ENCODE measurements at regions not wholly inside any gene's neighbourhood (a gene's known extent, or its start where the extent isn't known, plus 50 kb on each side); places are given as distances from the start of the nearest gene placed in this dataset.

DNA sequence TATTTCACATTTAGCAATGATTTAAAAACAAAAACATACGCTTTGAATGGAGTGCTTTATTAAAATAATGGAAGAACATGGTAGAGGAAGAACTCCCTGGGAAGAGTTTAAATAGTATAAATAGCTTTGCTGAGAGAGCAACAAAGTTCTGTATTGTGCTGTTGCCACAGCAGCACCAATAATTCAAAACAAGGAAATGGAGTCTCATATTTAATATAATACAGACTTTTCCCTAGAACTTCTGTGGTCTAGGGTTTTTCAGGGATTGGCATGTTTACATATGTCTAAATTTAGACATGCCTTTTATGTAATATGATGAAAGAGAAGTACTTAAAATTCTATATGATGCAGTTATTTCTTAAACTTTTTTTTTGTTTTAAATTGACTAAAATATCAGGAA lies 217.2 kb upstream of the HDAC9 start:
- TF ChIP-seq, protein P1, sequence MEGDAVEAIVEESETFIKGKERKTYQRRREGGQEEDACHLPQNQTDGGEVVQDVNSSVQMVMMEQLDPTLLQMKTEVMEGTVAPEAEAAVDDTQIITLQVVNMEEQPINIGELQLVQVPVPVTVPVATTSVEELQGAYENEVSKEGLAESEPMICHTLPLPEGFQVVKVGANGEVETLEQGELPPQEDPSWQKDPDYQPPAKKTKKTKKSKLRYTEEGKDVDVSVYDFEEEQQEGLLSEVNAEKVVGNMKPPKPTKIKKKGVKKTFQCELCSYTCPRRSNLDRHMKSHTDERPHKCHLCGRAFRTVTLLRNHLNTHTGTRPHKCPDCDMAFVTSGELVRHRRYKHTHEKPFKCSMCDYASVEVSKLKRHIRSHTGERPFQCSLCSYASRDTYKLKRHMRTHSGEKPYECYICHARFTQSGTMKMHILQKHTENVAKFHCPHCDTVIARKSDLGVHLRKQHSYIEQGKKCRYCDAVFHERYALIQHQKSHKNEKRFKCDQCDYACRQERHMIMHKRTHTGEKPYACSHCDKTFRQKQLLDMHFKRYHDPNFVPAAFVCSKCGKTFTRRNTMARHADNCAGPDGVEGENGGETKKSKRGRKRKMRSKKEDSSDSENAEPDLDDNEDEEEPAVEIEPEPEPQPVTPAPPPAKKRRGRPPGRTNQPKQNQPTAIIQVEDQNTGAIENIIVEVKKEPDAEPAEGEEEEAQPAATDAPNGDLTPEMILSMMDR (conservative IDR thresholded peaks at IDR 0.05; ENCODE audit: low read depth in 2 of 2) = no peak
- TF ChIP-seq EZH2phosphoT487 (IDR thresholded peaks at IDR 0.05; ENCODE audit: unreplicated experiment) = no peak
- no peak for TF ChIP-seq CREB1 (CRISPR knock-in tag; IDR thresholded peaks at IDR 0.05; ENCODE audit: low read depth)
- no peak for TF ChIP-seq EZH2 (IDR thresholded peaks at IDR 0.05; ENCODE audit: low read depth, unreplicated experiment)
- no peak for TF ChIP-seq JUNB (IDR thresholded peaks at IDR 0.05; ENCODE audit: unreplicated experiment)
- TF ChIP-seq, protein P2, sequence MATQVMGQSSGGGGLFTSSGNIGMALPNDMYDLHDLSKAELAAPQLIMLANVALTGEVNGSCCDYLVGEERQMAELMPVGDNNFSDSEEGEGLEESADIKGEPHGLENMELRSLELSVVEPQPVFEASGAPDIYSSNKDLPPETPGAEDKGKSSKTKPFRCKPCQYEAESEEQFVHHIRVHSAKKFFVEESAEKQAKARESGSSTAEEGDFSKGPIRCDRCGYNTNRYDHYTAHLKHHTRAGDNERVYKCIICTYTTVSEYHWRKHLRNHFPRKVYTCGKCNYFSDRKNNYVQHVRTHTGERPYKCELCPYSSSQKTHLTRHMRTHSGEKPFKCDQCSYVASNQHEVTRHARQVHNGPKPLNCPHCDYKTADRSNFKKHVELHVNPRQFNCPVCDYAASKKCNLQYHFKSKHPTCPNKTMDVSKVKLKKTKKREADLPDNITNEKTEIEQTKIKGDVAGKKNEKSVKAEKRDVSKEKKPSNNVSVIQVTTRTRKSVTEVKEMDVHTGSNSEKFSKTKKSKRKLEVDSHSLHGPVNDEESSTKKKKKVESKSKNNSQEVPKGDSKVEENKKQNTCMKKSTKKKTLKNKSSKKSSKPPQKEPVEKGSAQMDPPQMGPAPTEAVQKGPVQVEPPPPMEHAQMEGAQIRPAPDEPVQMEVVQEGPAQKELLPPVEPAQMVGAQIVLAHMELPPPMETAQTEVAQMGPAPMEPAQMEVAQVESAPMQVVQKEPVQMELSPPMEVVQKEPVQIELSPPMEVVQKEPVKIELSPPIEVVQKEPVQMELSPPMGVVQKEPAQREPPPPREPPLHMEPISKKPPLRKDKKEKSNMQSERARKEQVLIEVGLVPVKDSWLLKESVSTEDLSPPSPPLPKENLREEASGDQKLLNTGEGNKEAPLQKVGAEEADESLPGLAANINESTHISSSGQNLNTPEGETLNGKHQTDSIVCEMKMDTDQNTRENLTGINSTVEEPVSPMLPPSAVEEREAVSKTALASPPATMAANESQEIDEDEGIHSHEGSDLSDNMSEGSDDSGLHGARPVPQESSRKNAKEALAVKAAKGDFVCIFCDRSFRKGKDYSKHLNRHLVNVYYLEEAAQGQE (IDR thresholded peaks at IDR 0.05; ENCODE audit: unreplicated experiment) = no peak
- no peak for TF ChIP-seq POLR2AphosphoS5 (IDR thresholded peaks at IDR 0.05; ENCODE audit: low read depth)
- TF ChIP-seq STAT1 (IDR thresholded peaks at IDR 0.05; ENCODE audit: unreplicated experiment) = no peak
- TF ChIP-seq, protein P3, sequence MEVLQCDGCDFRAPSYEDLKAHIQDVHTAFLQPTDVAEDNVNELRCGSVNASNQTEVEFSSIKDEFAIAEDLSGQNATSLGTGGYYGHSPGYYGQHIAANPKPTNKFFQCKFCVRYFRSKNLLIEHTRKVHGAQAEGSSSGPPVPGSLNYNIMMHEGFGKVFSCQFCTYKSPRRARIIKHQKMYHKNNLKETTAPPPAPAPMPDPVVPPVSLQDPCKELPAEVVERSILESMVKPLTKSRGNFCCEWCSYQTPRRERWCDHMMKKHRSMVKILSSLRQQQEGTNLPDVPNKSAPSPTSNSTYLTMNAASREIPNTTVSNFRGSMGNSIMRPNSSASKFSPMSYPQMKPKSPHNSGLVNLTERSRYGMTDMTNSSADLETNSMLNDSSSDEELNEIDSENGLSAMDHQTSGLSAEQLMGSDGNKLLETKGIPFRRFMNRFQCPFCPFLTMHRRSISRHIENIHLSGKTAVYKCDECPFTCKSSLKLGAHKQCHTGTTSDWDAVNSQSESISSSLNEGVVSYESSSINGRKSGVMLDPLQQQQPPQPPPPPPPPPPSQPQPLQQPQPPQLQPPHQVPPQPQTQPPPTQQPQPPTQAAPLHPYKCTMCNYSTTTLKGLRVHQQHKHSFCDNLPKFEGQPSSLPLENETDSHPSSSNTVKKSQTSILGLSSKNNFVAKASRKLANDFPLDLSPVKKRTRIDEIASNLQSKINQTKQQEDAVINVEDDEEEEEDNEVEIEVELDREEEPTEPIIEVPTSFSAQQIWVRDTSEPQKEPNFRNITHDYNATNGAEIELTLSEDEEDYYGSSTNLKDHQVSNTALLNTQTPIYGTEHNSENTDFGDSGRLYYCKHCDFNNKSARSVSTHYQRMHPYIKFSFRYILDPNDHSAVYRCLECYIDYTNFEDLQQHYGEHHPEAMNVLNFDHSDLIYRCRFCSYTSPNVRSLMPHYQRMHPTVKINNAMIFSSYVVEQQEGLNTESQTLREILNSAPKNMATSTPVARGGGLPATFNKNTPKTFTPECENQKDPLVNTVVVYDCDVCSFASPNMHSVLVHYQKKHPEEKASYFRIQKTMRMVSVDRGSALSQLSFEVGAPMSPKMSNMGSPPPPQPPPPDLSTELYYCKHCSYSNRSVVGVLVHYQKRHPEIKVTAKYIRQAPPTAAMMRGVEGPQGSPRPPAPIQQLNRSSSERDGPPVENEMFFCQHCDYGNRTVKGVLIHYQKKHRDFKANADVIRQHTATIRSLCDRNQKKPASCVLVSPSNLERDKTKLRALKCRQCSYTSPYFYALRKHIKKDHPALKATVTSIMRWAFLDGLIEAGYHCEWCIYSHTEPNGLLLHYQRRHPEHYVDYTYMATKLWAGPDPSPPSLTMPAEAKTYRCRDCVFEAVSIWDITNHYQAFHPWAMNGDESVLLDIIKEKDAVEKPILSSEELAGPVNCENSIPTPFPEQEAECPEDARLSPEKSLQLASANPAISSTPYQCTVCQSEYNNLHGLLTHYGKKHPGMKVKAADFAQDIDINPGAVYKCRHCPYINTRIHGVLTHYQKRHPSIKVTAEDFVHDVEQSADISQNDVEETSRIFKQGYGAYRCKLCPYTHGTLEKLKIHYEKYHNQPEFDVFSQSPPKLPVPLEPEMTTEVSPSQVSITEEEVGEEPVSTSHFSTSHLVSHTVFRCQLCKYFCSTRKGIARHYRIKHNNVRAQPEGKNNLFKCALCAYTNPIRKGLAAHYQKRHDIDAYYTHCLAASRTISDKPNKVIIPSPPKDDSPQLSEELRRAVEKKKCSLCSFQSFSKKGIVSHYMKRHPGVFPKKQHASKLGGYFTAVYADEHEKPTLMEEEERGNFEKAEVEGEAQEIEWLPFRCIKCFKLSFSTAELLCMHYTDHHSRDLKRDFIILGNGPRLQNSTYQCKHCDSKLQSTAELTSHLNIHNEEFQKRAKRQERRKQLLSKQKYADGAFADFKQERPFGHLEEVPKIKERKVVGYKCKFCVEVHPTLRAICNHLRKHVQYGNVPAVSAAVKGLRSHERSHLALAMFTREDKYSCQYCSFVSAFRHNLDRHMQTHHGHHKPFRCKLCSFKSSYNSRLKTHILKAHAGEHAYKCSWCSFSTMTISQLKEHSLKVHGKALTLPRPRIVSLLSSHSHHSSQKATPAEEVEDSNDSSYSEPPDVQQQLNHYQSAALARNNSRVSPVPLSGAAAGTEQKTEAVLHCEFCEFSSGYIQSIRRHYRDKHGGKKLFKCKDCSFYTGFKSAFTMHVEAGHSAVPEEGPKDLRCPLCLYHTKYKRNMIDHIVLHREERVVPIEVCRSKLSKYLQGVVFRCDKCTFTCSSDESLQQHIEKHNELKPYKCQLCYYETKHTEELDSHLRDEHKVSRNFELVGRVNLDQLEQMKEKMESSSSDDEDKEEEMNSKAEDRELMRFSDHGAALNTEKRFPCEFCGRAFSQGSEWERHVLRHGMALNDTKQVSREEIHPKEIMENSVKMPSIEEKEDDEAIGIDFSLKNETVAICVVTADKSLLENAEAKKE (CRISPR knock-in tag; IDR thresholded peaks at IDR 0.05) = no peak

Measured in GM23338 (cell line).